ENCODE measurements at regions not wholly inside any gene's neighbourhood (a gene's known extent, or its start where the extent isn't known, plus 50 kb on each side); places are given as distances from the start of the nearest gene placed in this dataset.
A peak's percentile ranks its signal among the peaks of the same experiment; 100 is the strongest.

DNA sequence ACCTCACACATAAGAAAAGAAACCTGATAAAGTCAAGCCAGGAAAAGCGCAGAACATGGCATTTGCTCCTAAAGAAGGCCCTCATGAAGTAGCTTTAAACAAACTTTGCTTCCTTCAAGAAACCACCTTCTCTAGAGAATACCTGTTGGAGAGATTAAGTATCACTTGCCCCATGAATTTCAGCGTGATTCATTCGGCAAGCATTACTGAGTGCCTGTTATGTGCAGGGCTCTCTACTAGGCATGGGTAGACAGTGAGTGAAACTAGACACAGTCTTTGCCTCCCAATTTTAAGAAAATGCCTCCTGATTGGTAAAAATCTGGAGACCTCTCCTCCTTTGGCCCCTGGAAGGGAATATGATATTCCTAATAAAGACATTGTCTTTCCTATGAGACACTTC is 475.8 kb upstream of the NBEA start:
- no peak overlapping the region for H3K4me3 ChIP-seq
- no peak for DNase-seq
- H3K36me3 ChIP-seq = no peaks in the 10 kb centered on the region
- peaks cover 0 to 15% (median 0%) of the 10 kb centered on the region in 12 donors for H3K4me1 ChIP-seq
- no peak for ATAC-seq
- WGBS, 4 donors = 91 to 99% (median 96%) methylated on average over 3 of the region's 3 CpGs
- H3K27me3 ChIP-seq = no peaks in the 10 kb centered on the region
- TF ChIP-seq, protein P1, sequence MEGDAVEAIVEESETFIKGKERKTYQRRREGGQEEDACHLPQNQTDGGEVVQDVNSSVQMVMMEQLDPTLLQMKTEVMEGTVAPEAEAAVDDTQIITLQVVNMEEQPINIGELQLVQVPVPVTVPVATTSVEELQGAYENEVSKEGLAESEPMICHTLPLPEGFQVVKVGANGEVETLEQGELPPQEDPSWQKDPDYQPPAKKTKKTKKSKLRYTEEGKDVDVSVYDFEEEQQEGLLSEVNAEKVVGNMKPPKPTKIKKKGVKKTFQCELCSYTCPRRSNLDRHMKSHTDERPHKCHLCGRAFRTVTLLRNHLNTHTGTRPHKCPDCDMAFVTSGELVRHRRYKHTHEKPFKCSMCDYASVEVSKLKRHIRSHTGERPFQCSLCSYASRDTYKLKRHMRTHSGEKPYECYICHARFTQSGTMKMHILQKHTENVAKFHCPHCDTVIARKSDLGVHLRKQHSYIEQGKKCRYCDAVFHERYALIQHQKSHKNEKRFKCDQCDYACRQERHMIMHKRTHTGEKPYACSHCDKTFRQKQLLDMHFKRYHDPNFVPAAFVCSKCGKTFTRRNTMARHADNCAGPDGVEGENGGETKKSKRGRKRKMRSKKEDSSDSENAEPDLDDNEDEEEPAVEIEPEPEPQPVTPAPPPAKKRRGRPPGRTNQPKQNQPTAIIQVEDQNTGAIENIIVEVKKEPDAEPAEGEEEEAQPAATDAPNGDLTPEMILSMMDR (IDR thresholded peaks at IDR 0.05) = no peak
- no peak for TF ChIP-seq POLR2A (IDR thresholded peaks at IDR 0.05)
- H3K9me3 ChIP-seq = no peaks in the 10 kb centered on the region
- intact Hi-C loops (cut with DNase I) = no loop called here
- no peak overlapping the region for H3K27ac ChIP-seq

DNA sequence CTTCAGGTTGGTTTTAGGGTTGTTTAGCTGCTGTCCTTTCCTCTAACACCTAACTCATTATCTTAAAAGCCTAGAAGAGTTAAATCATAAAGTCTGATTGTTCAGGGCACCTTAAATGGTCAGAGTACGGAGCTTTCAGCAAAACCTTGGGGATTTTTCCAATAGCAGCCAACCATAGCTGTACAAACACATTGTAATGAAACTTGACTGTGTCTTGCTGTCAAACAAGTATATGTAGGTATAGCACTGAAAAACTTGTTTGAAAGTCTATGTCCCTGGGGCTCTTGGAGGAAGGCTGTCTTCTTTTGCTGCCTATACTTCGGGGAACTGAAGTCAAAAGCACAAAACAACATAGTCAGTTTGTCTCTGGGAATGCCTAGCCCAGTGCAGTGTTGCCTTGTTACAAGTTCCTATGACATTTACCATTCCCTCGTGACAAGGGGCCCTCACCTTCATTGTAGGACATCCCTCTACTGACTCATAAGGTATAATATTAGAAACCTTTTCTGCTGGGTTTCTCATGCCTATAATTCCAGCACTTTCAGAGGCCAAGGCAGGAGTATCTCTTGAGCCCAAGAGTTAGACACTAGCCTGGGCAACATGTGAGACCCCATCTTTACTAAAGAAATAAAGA is 474.5 kb upstream of the NBEA start:
- no peaks in the 10 kb centered on the region for H3K9me3 ChIP-seq
- no peak for TF ChIP-seq POLR2A (IDR thresholded peaks at IDR 0.05)
- TF ChIP-seq, protein P1 (IDR thresholded peaks at IDR 0.05) = no peak
- no peaks in the 10 kb centered on the region for H3K27me3 ChIP-seq
- H3K27ac ChIP-seq = no peak overlapping the region
- intact Hi-C loops (cut with DNase I) = no loop called here
- H3K4me1 ChIP-seq = peaks cover 0 to 13% (median 0%) of the 10 kb centered on the region in 12 donors
- ATAC-seq (peak in 2 of 4 donors; percentile 57 to 75), DNase-seq (no peak)
- H3K4me3 ChIP-seq = no peak overlapping the region
- H3K36me3 ChIP-seq = no peaks in the 10 kb centered on the region
- 60 to 79% (median 77%) methylated on average over 3 of the region's 3 CpGs for WGBS, 4 donors

DNA sequence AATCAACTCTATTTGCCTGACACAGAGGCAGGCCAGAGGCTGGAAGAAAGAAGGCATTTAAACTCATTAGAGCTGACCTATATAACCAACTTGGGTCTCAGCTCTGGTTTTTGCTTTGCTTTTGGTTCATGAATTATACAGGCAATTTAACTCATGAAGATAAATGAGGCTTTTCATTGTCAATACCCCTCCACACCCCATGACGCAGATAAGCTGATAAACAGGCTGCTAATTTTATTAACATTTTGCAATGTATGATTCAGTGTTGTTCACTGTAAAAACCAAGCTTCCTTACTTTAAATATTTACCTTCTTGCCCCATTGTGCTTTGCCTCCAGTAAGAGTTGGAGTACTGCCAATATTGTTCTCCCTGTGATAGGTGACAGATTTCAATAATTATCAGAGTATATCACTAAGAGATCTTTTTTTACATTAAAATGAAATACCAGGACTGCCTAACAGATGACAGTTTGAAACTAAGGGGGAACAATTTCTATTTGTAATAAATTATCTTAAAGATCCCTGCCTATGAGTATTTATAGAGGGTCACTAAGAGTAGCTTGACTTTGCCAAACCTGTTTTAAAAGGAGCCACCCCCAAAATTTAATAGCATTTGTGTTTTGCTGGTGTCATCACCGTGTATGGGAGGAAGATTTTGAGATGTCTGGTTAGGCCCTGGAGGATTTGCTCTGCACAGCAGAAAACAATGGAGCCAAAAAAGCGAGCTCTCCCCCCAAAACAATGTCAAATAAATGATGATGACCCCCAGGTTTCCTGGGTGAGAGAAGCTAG is 472.7 kb upstream of the NBEA start:
- H3K9me3 ChIP-seq = no peaks in the 10 kb centered on the region
- DNase-seq = no peak
- H3K4me3 ChIP-seq = no peak overlapping the region
- no peaks in the 10 kb centered on the region for H3K36me3 ChIP-seq
- H3K4me1 ChIP-seq = peaks cover 0 to 9% (median 0%) of the 10 kb centered on the region in 12 donors
- intact Hi-C loops (cut with DNase I) = no loop called here
- ATAC-seq = no peak
- 70 to 78% (median 77%) methylated on average over 3 of the region's 3 CpGs for WGBS, 4 donors
- no peaks in the 10 kb centered on the region for H3K27me3 ChIP-seq
- H3K27ac ChIP-seq = no peak overlapping the region
- no peak for TF ChIP-seq POLR2A (IDR thresholded peaks at IDR 0.05)
- TF ChIP-seq, protein P1 (IDR thresholded peaks at IDR 0.05) = no peak

DNA sequence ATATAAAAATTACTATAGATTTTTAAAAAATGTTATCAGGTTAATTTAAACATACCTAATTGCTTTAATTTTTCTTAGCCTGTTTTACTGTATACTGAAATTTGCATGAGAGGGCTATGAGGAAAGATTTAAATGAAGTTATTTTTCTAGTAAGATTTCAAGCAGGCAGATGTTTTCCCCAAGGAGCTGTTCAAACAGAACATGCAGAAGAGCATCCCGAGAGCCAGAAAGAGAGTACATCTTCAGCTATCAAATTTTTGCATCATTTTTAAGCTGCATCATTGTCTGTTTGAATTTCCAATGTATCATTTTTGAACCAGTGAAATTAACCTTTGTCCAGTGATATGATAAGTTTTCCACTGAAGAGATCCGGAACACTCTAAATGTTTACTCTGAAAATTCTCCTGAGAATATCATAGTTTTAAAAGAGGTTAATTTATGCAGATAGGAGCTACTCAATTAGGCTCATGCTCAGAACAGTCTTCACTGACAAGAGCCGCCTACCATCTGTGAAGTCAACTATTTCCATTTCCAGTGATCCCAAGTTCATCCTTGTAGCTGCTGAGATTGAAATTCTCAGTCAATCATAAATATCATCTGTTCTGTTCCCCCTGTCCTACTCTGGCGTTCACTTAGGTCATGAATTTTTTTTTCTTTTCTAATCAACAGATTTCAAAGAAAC is 467.7 kb upstream of the NBEA start:
- ATAC-seq = no peak
- no peak for TF ChIP-seq POLR2A (IDR thresholded peaks at IDR 0.05)
- TF ChIP-seq, protein P1 (IDR thresholded peaks at IDR 0.05) = no peak
- 62 to 79% (median 71%) methylated on average over 4 of the region's 4 CpGs for WGBS, 4 donors
- H3K36me3 ChIP-seq = no peaks in the 10 kb centered on the region
- no peaks in the 10 kb centered on the region for H3K27me3 ChIP-seq
- no peaks in the 10 kb centered on the region for H3K4me1 ChIP-seq
- intact Hi-C loops (cut with DNase I) = no loop called here
- no peak overlapping the region for H3K27ac ChIP-seq
- no peak overlapping the region for H3K4me3 ChIP-seq
- H3K9me3 ChIP-seq = no peaks in the 10 kb centered on the region
- no peak for DNase-seq

Data from heart left ventricle (tissue), 16 donors.